ENCODE measurements at regions not wholly inside any gene's neighbourhood (a gene's known extent, or its start where the extent isn't known, plus 50 kb on each side); places are given as distances from the start of the nearest gene placed in this dataset.
A peak's percentile ranks its signal among the peaks of the same experiment; 100 is the strongest.

DNA sequence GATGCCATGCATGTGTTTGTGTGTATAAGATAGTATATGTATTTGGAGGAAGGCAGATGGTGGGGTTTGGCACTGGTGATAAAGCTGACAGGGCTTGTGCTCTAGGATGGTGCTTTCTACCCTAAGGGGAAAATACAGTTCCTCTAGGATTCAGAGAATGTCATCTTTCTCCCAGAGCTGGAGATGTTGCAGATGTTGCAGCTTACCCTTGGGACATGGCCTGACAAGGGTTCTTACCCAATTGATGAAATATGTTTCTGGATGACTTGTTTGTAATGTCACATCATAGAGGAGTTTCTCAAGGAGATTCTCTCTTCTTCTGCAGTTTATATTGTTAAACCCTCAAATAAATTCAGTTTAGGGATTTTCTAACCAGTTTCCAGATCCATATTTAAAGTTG lies 52.5 kb upstream of the PITX2 start:
- no peaks in the 10 kb centered on the region for H3K27me3 ChIP-seq (ENCODE audit: control insufficient read depth in 3 of 3, insufficient read depth in 3 of 3, low read length in 3 of 3)
- no peak overlapping the region for H3K27ac ChIP-seq (ENCODE audit: low read depth, low read length)
- no peak overlapping the region for H3K4me3 ChIP-seq (ENCODE audit: low read length in 3 of 3)
- no peaks in the 10 kb centered on the region for H3K9me3 ChIP-seq (ENCODE audit: control insufficient read depth in 3 of 3, low read length in 3 of 3)
- H3K36me3 ChIP-seq (ENCODE audit: control insufficient read depth in 3 of 3, insufficient read depth in 3 of 3, low read length in 3 of 3) = no peaks in the 10 kb centered on the region
- no peak overlapping the region for H3K9ac ChIP-seq (ENCODE audit: low read depth in 1 of 3, low read length in 3 of 3)
- H3K4me1 ChIP-seq (ENCODE audit: control insufficient read depth in 3 of 3, insufficient read depth in 3 of 3, low read length in 3 of 3) = peaks cover 0 to under 1% (median 0%) of the 10 kb centered on the region in 3 donors

DNA sequence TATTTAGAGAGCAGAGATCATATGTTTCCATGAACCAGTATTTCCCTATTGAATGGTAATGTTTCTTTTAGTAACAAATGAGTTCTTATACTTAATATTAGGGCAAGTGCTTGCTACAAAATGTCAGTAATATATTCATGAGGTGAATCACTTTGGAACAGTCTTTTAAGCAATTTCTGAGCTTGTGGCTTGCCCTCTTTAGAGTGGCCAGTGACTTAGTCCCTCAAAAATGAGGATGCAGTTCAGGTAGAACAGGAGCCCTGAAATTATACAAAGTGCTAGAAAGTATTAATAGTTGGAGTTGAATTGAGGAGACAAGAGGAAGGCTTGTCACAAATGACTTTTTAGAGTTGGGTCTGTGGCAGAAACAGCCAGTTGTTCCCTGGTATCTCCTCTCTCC lies 53.4 kb upstream of the PITX2 start:
- H3K4me3 ChIP-seq (ENCODE audit: low read length in 3 of 3) = no peak overlapping the region
- no peak overlapping the region for H3K9ac ChIP-seq (ENCODE audit: low read depth in 1 of 3, low read length in 3 of 3)
- H3K36me3 ChIP-seq (ENCODE audit: control insufficient read depth in 3 of 3, insufficient read depth in 3 of 3, low read length in 3 of 3) = no peaks in the 10 kb centered on the region
- no peaks in the 10 kb centered on the region for H3K27me3 ChIP-seq (ENCODE audit: control insufficient read depth in 3 of 3, insufficient read depth in 3 of 3, low read length in 3 of 3)
- H3K9me3 ChIP-seq (ENCODE audit: control insufficient read depth in 3 of 3, low read length in 3 of 3) = no peaks in the 10 kb centered on the region
- no peaks in the 10 kb centered on the region for H3K4me1 ChIP-seq (ENCODE audit: control insufficient read depth in 3 of 3, insufficient read depth in 3 of 3, low read length in 3 of 3)
- no peak overlapping the region for H3K27ac ChIP-seq (ENCODE audit: low read depth, low read length)

DNA sequence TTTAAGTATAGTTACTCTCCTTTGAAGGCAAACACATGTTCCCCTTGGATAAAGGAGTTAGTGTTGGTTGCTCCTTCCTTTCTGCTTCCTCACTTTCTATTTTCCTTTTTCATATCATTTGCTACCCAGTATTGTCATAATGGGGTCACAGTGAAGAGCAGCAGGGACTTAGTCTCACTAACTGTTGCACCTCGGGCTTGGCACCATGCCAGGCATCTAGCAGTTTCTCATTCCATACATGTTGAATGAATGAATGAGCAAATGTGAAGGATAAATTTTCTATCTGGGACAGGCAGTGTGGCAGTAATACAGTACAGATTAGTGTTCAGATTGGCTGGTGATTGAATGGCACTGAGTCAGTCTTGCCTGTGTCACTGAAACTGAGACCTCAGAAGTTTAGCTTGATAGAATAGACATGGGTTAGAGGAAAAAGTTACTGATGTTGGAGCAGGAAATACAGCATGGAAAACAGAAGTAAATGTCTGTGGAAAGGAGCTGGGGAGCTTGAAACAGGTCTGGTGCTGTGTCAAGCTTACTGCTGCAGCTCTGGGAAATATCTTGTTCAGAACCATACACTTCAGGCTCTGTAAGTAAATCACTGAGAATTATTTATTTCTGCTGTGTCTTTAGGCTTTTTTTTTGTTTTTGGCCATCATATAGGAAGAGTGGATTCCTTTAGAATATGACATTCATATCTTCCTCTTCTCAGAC lies 55.8 kb upstream of the PITX2 start:
- no peak overlapping the region for H3K9ac ChIP-seq (ENCODE audit: low read depth in 1 of 3, low read length in 3 of 3)
- no peaks in the 10 kb centered on the region for H3K27me3 ChIP-seq (ENCODE audit: control insufficient read depth in 3 of 3, insufficient read depth in 3 of 3, low read length in 3 of 3)
- no peaks in the 10 kb centered on the region for H3K9me3 ChIP-seq (ENCODE audit: control insufficient read depth in 3 of 3, low read length in 3 of 3)
- H3K4me3 ChIP-seq (ENCODE audit: low read length in 3 of 3) = no peak overlapping the region
- no peaks in the 10 kb centered on the region for H3K36me3 ChIP-seq (ENCODE audit: control insufficient read depth in 3 of 3, insufficient read depth in 3 of 3, low read length in 3 of 3)
- H3K27ac ChIP-seq (ENCODE audit: low read depth, low read length) = no peak overlapping the region
- no peaks in the 10 kb centered on the region for H3K4me1 ChIP-seq (ENCODE audit: control insufficient read depth in 3 of 3, insufficient read depth in 3 of 3, low read length in 3 of 3)

DNA sequence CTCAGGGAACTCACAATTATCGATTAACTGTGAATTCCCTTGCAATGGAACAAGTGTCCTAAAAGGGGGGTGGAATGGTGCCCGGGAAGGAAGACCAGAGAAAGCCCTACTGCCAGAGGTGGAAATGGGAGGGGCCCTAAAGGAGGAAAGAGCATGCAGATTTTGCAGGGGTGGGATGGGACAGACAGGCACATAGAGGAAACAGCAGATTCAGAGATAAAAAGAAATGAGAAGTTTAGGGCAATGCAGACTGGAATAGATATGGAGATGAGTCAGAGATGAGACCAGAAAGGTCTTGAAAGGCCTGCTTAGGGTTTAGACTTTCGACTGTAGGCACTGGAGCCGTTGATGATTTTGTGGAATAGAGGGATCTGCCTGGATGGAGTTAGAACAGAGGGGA lies 57.4 kb upstream of the PITX2 start:
- H3K4me3 ChIP-seq (ENCODE audit: low read length in 3 of 3) = no peak overlapping the region
- H3K9ac ChIP-seq (ENCODE audit: low read depth in 1 of 3, low read length in 3 of 3) = no peak overlapping the region
- no peaks in the 10 kb centered on the region for H3K36me3 ChIP-seq (ENCODE audit: control insufficient read depth in 3 of 3, insufficient read depth in 3 of 3, low read length in 3 of 3)
- H3K27me3 ChIP-seq (ENCODE audit: control insufficient read depth in 3 of 3, insufficient read depth in 3 of 3, low read length in 3 of 3) = no peaks in the 10 kb centered on the region
- no peaks in the 10 kb centered on the region for H3K4me1 ChIP-seq (ENCODE audit: control insufficient read depth in 3 of 3, insufficient read depth in 3 of 3, low read length in 3 of 3)
- no peak overlapping the region for H3K27ac ChIP-seq (ENCODE audit: low read depth, low read length)
- no peaks in the 10 kb centered on the region for H3K9me3 ChIP-seq (ENCODE audit: control insufficient read depth in 3 of 3, low read length in 3 of 3)

- no peaks in the 10 kb centered on the region for H3K4me1 ChIP-seq (ENCODE audit: control insufficient read depth in 3 of 3, insufficient read depth in 3 of 3, low read length in 3 of 3)
- no peak overlapping the region for H3K27ac ChIP-seq (ENCODE audit: low read depth, low read length)
- no peaks in the 10 kb centered on the region for H3K27me3 ChIP-seq (ENCODE audit: control insufficient read depth in 3 of 3, insufficient read depth in 3 of 3, low read length in 3 of 3)
- H3K36me3 ChIP-seq (ENCODE audit: control insufficient read depth in 3 of 3, insufficient read depth in 3 of 3, low read length in 3 of 3) = no peaks in the 10 kb centered on the region
- no peak overlapping the region for H3K4me3 ChIP-seq (ENCODE audit: low read length in 3 of 3)
- no peak overlapping the region for H3K9ac ChIP-seq (ENCODE audit: low read depth in 1 of 3, low read length in 3 of 3)
- H3K9me3 ChIP-seq (ENCODE audit: control insufficient read depth in 3 of 3, low read length in 3 of 3) = no peaks in the 10 kb centered on the region
These were observed 58.5 kb upstream of the PITX2 start for GRCh38 chr4:110681381-110681780.

GRCh38 chr4:110682311-110682710 lies 59.4 kb upstream of the PITX2 start:
- no peak overlapping the region for H3K4me3 ChIP-seq (ENCODE audit: low read length in 3 of 3)
- no peak overlapping the region for H3K27ac ChIP-seq (ENCODE audit: low read depth, low read length)
- no peaks in the 10 kb centered on the region for H3K4me1 ChIP-seq (ENCODE audit: control insufficient read depth in 3 of 3, insufficient read depth in 3 of 3, low read length in 3 of 3)
- H3K9me3 ChIP-seq (ENCODE audit: control insufficient read depth in 3 of 3, low read length in 3 of 3) = no peaks in the 10 kb centered on the region
- H3K27me3 ChIP-seq (ENCODE audit: control insufficient read depth in 3 of 3, insufficient read depth in 3 of 3, low read length in 3 of 3) = no peaks in the 10 kb centered on the region
- no peak overlapping the region for H3K9ac ChIP-seq (ENCODE audit: low read depth in 1 of 3, low read length in 3 of 3)
- no peaks in the 10 kb centered on the region for H3K36me3 ChIP-seq (ENCODE audit: control insufficient read depth in 3 of 3, insufficient read depth in 3 of 3, low read length in 3 of 3)

GRCh38 chr4:110683601-110684000 lies 60.7 kb upstream of the PITX2 start:
- peak overlapping the region in 1 of 3 donors; percentile 43 for H3K4me3 ChIP-seq (ENCODE audit: low read length in 3 of 3)
- H3K36me3 ChIP-seq (ENCODE audit: control insufficient read depth in 3 of 3, insufficient read depth in 3 of 3, low read length in 3 of 3) = no peaks in the 10 kb centered on the region
- no peak overlapping the region for H3K27ac ChIP-seq (ENCODE audit: low read depth, low read length)
- H3K9me3 ChIP-seq (ENCODE audit: control insufficient read depth in 3 of 3, low read length in 3 of 3) = no peaks in the 10 kb centered on the region
- H3K4me1 ChIP-seq (ENCODE audit: control insufficient read depth in 3 of 3, insufficient read depth in 3 of 3, low read length in 3 of 3) = no peaks in the 10 kb centered on the region
- H3K27me3 ChIP-seq (ENCODE audit: control insufficient read depth in 3 of 3, insufficient read depth in 3 of 3, low read length in 3 of 3) = no peaks in the 10 kb centered on the region
- H3K9ac ChIP-seq (ENCODE audit: low read depth in 1 of 3, low read length in 3 of 3) = no peak overlapping the region

DNA sequence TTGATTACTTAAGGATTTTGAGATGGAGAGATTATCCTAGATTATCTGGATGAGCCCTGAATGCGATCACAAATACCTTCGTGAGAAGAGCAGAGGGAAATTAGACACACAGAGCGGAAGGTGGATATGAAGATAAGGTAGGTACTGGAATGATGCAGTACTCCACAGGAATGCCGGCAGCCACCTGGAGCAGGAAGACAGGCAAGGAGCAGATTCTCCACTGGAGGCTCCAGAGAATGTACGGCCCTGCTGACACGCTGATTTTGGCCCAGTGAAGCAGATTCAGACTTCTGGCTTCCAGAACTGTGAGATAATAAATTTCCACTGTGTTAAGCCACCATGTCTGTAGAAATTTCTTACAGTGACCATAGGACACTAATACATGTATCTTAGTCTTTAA lies 79.4 kb upstream of the PITX2 start:
- H3K4me1 ChIP-seq (ENCODE audit: control insufficient read depth in 3 of 3, insufficient read depth in 3 of 3, low read length in 3 of 3) = no peaks in the 10 kb centered on the region
- no peak overlapping the region for H3K4me3 ChIP-seq (ENCODE audit: low read length in 3 of 3)
- H3K9ac ChIP-seq (ENCODE audit: low read depth in 1 of 3, low read length in 3 of 3) = no peak overlapping the region
- H3K9me3 ChIP-seq (ENCODE audit: control insufficient read depth in 3 of 3, low read length in 3 of 3) = peaks cover 0 to 2% (median 0%) of the 10 kb centered on the region in 3 donors
- H3K36me3 ChIP-seq (ENCODE audit: control insufficient read depth in 3 of 3, insufficient read depth in 3 of 3, low read length in 3 of 3) = no peaks in the 10 kb centered on the region
- no peaks in the 10 kb centered on the region for H3K27me3 ChIP-seq (ENCODE audit: control insufficient read depth in 3 of 3, insufficient read depth in 3 of 3, low read length in 3 of 3)
- no peak overlapping the region for H3K27ac ChIP-seq (ENCODE audit: low read depth, low read length)

- no peaks in the 10 kb centered on the region for H3K27me3 ChIP-seq (ENCODE audit: control insufficient read depth in 3 of 3, insufficient read depth in 3 of 3, low read length in 3 of 3)
- no peak overlapping the region for H3K27ac ChIP-seq (ENCODE audit: low read depth, low read length)
- no peak overlapping the region for H3K4me3 ChIP-seq (ENCODE audit: low read length in 3 of 3)
- no peaks in the 10 kb centered on the region for H3K4me1 ChIP-seq (ENCODE audit: control insufficient read depth in 3 of 3, insufficient read depth in 3 of 3, low read length in 3 of 3)
- no peaks in the 10 kb centered on the region for H3K36me3 ChIP-seq (ENCODE audit: control insufficient read depth in 3 of 3, insufficient read depth in 3 of 3, low read length in 3 of 3)
- H3K9ac ChIP-seq (ENCODE audit: low read depth in 1 of 3, low read length in 3 of 3) = no peak overlapping the region
- H3K9me3 ChIP-seq (ENCODE audit: control insufficient read depth in 3 of 3, low read length in 3 of 3) = no peaks in the 10 kb centered on the region
These were observed 82.0 kb upstream of the PITX2 start for GRCh38 chr4:110704748-110705439.

GRCh38 chr4:110705440-110705782 lies 82.5 kb upstream of the PITX2 start:
- H3K4me1 ChIP-seq (ENCODE audit: control insufficient read depth in 3 of 3, insufficient read depth in 3 of 3, low read length in 3 of 3) = no peaks in the 10 kb centered on the region
- H3K27me3 ChIP-seq (ENCODE audit: control insufficient read depth in 3 of 3, insufficient read depth in 3 of 3, low read length in 3 of 3) = no peaks in the 10 kb centered on the region
- H3K9me3 ChIP-seq (ENCODE audit: control insufficient read depth in 3 of 3, low read length in 3 of 3) = no peaks in the 10 kb centered on the region
- no peak overlapping the region for H3K4me3 ChIP-seq (ENCODE audit: low read length in 3 of 3)
- no peak overlapping the region for H3K27ac ChIP-seq (ENCODE audit: low read depth, low read length)
- H3K36me3 ChIP-seq (ENCODE audit: control insufficient read depth in 3 of 3, insufficient read depth in 3 of 3, low read length in 3 of 3) = no peaks in the 10 kb centered on the region
- no peak overlapping the region for H3K9ac ChIP-seq (ENCODE audit: low read depth in 1 of 3, low read length in 3 of 3)
